PFSK-1 (cell line): ENCODE measurements at regions not wholly inside any gene's neighbourhood (a gene's known extent, or its start where the extent isn't known, plus 50 kb on each side); places are given as distances from the start of the nearest gene placed in this dataset.

ENCODE experiments used
- FOXP2 ChIP-seq: optimal IDR thresholded peaks from 2 replicates; pipeline ENCODE3; 2011; ENCODE audit warnings: borderline replicate concordance, control low read depth, inconsistent platforms; ENCODE audit not compliant: insufficient read depth; ENCODE audit errors: extremely low read length, extremely low read depth
- POLR2AphosphoS5 ChIP-seq: IDR thresholded peaks from 2 replicates; pipeline ENCODE4 v1.6.1; 2012; ENCODE audit warnings: low read depth, mild to moderate bottlenecking, control low read depth, low read length, moderate library complexity
- REST ChIP-seq, 2 experiments: IDR thresholded peaks; 2 replicates each; pipeline versions ENCODE4 v1.6.1 to v1.8.0; 2011 to 2012; ENCODE audit warnings: low read depth in 2 of 2, low read length in 2 of 2, control low read depth in 1 of 2, inconsistent platforms in 1 of 2, mild to moderate bottlenecking in 1 of 2, moderate library complexity in 1 of 2; ENCODE audit not compliant: insufficient read depth in 1 of 2
- SIN3A ChIP-seq: IDR thresholded peaks from 2 replicates; pipeline ENCODE4 v1.6.1; 2012; ENCODE audit warnings: mild to moderate bottlenecking, low read length, moderate library complexity, borderline replicate concordance; ENCODE audit not compliant: insufficient read depth
- TAF1 ChIP-seq: IDR thresholded peaks from 2 replicates; pipeline ENCODE4 v1.6.1; 2012; ENCODE audit warnings: low read length, control low read depth, borderline replicate concordance; ENCODE audit not compliant: insufficient read depth

DNA sequence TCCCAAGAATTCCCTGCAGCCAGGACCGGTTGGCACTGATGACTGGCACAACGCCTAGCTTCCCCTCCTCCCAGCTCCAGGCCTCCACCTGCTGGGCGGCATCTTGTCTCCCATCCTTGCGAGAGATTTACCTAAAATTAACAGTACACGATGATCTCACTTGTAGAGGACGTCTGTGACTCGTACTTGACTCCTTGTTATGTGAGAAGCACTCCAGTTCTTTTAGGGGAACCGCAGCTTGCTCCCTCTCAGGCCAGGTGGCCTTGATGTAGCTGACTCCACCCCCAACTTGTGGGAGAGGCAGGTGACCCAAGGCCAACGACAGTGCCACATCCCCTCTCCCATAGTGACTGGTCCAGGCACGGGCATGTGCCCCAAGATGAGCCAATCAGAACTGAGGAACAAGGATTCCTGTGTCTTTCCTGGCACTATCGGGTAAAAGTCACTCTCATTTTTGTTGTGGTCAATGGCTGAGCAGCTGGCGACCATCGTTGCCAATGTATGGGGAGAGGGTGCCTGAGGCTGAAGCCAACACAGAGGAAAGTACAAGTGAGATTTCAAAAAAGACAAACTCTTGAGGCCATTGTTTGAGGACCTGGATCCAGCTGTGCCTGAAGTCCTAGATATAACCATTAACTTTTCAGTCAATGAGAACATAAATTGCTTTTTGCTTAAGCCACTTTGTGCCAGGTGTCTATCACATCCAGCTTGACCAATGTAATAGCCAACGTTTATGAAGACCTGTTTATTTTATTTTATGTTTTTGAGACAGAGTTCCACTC lies 208.7 kb downstream of the RBM19 start:
- TF ChIP-seq REST (IDR thresholded peaks at IDR 0.05; ENCODE audit: insufficient read depth in 1 of 2, low read depth in 2 of 2, low read length in 2 of 2) (no peak), FOXP2 (no peak)

GRCh38 chr12:113756609-113757008 lies 209.5 kb downstream of the RBM19 start:
- TF ChIP-seq TAF1 = no peak
- no peak for TF ChIP-seq SIN3A
- TF ChIP-seq POLR2AphosphoS5 = no peak
- TF ChIP-seq FOXP2 = no peak
- TF ChIP-seq REST (IDR thresholded peaks at IDR 0.05; ENCODE audit: insufficient read depth in 1 of 2, low read depth in 2 of 2, low read length in 2 of 2) = no peak

DNA sequence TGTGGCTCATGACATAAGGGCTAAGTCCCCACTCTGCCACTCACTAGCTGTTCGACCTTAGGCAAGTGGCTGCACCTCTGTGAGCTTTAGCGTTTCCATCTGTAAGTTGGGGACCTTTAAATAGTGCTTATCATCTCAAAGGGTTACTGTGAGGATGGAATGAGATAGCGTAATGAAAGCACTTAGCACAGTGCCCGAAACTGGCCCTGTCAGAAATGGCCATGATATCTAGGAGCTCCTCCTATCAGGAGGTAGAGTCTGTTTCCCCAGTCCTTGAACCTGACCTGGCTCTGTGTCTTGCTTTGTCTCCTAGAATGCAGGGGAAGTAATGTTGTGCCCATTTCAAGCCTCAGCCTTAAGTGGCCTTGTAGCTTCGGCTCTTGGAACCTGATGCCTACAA lies 211.0 kb downstream of the RBM19 start:
- TF ChIP-seq POLR2AphosphoS5 (no peak), TAF1 (no peak), SIN3A (no peak), FOXP2 (no peak), REST (IDR thresholded peaks at IDR 0.05; ENCODE audit: insufficient read depth in 1 of 2, low read depth in 2 of 2, low read length in 2 of 2) (no peak)

DNA sequence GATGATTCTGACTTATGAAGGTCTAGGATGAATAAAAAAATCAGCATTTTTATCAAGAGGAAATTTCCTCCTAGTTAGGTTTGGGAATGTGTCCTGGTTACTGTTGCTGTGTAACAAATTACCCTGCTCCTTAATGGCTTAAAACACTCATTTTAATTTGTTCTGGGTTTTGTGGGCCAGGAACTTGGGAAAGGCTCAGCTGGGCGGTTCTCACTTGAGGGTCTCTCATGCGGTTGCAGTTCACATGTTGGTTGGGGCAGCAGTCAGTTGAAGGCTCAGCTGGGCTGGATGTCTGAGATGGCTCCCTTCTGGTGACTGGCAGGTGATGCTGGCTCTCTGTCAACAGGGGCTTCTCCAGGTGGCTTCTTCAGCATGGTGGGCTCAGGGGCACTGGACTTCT lies 214.6 kb downstream of the RBM19 start:
- TF ChIP-seq POLR2AphosphoS5 (no peak), FOXP2 (no peak), REST (IDR thresholded peaks at IDR 0.05; ENCODE audit: insufficient read depth in 1 of 2, low read depth in 2 of 2, low read length in 2 of 2) (no peak), SIN3A (no peak), TAF1 (no peak)

DNA sequence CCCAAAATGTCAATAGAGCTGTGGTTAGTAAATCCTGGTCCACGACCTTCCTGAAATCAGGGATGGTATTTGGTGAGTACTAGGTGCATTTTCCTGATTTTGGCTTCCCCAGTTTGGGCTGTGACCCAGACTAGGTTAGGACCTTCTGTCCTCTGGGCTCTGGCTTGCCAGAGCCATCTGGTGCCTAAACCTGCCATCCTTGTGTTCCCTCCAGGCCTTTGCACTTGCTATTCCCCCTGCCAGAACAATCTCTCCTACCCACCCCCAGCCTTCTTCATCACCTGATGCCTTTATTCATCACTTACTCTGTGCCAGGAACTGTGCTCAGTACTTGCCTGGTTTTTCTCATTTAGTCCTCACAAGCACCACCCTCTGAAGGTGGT lies 216.7 kb downstream of the RBM19 start:
- TF ChIP-seq TAF1 (no peak), FOXP2 (no peak), SIN3A (no peak), REST (IDR thresholded peaks at IDR 0.05; ENCODE audit: insufficient read depth in 1 of 2, low read depth in 2 of 2, low read length in 2 of 2) (no peak), POLR2AphosphoS5 (no peak)
